ENCODE measurements at regions not wholly inside any gene's neighbourhood (a gene's known extent, or its start where the extent isn't known, plus 50 kb on each side); places are given as distances from the start of the nearest gene placed in this dataset.

DNA sequence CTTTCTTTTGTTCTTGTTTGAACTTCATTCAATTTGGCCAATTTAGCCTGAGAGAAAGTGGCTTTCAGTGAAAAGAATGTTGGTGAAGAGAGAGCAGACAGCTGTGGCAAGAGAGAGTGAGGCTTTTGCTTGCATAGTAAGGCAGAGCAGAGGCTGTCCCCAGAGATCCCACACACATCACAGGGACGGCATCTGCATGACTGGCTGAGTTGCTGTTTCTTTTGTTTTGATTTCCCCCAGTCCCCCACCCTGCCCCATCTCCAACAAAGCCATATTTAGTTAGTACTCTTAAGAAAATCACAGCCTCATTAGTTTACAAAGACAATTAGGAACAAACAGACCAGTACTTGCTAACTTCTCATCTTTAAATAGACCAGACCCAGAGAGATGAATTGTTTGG, 363.9 kb upstream of the SEMA6A start:
- TF ChIP-seq, protein P1, sequence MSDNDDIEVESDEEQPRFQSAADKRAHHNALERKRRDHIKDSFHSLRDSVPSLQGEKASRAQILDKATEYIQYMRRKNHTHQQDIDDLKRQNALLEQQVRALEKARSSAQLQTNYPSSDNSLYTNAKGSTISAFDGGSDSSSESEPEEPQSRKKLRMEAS (IDR thresholded peaks at IDR 0.05; ENCODE audit: insufficient read depth, insufficient read length): no peak
- TF ChIP-seq CTCF (IDR thresholded peaks at IDR 0.05; ENCODE audit: extremely low read depth in 1 of 2, insufficient read depth in 1 of 2, low read depth in 1 of 2, low read length in 2 of 2) (no peak), FOS (IDR thresholded peaks at IDR 0.05; ENCODE audit: borderline replicate concordance, insufficient read depth, low read length) (no peak), JUN (IDR thresholded peaks at IDR 0.05; ENCODE audit: borderline replicate concordance, insufficient read depth, insufficient read length, low read depth) (no peak)
- intact Hi-C loops (cut with micrococcal nuclease) (no loop called here), dilution Hi-C loops (cut with MboI; ENCODE audit: extremely low pct_ligation_motif_present, low sequenced_read_pairs) (no loop called here)
- H3K9ac ChIP-seq (replicated peaks; ENCODE audit: extremely low read depth, insufficient read depth, low read length): no peak overlapping the region
- no peaks in the 10 kb centered on the region for H3K27me3 ChIP-seq (ENCODE audit: control insufficient read depth in 2 of 2, insufficient read depth in 2 of 2, low read length in 2 of 2)
- no peak for DNase-seq (ENCODE audit: low read depth, low spot score)
- no TSS peak for BruUV-seq (replicated peaks)
- H3K9me1 ChIP-seq (replicated peaks; ENCODE audit: control insufficient read depth, extremely low read depth, insufficient read depth, low read length): no peaks in the 10 kb centered on the region
- no peak overlapping the region for H3K27ac ChIP-seq (ENCODE audit: insufficient read depth, low read depth, low read length)
- ChIA-PET CTCF (no interaction called here), POLR2A (no interaction called here)
- no peak overlapping the region for H2AFZ ChIP-seq (ENCODE audit: low read depth, low read length)
- H3K4me3 ChIP-seq (replicated peaks in 1 of 3; ENCODE audit: insufficient read depth in 1 of 3, low read depth in 1 of 3, low read length in 3 of 3): no peak overlapping the region
- no peaks in the 10 kb centered on the region for H3K36me3 ChIP-seq (ENCODE audit: control insufficient read depth in 2 of 2, extremely low read depth in 1 of 2, insufficient read depth in 2 of 2, low read length in 2 of 2)
- no peak for FAIRE-seq
- H3K4me1 ChIP-seq (ENCODE audit: control insufficient read depth, extremely low read depth, insufficient read depth, low read length): no peaks in the 10 kb centered on the region
- H3K4me2 ChIP-seq (ENCODE audit: insufficient read depth, low read length): no peak overlapping the region
- no peaks in the 10 kb centered on the region for H4K20me1 ChIP-seq (replicated peaks; ENCODE audit: control insufficient read depth, extremely low read depth, insufficient read depth, low read length)
- H3K79me2 ChIP-seq (ENCODE audit: control insufficient read depth, insufficient read depth, low read length): no peaks in the 10 kb centered on the region
- no peaks in the 10 kb centered on the region for H3K9me3 ChIP-seq (replicated peaks; ENCODE audit: control insufficient read depth, insufficient read depth, low read length)

DNA sequence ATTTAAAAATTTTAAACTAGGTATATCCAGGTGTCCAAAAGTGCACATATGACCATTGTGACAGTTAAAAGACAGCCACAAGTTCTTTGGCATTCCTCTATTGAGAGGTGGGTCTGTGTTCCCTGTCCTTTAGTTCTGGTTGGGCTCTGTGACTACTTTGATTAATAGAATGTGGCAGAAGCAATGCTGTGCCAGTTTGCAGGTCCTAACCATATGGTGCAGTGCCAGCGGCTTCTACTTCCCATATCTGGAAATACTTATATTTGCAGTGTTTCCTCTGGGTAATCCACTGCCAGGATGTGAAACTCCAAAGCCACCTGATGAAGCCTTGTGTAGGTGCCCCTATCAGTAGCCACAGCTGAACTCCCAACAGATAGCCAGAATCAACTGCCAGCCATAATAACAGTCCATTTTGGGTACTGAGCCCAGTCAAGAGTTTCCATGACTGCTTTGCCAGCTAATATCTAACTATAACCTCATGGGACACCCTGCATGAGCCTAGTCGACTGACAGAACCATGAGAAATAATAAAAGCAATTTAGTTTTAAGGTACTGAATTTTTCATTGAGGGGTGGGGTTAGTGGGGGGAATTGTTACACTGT, 361.0 kb upstream of the SEMA6A start:
- no peak for DNase-seq (ENCODE audit: low read depth, low spot score)
- H3K9ac ChIP-seq (replicated peaks; ENCODE audit: extremely low read depth, insufficient read depth, low read length): no peak overlapping the region
- TF ChIP-seq JUN (IDR thresholded peaks at IDR 0.05; ENCODE audit: borderline replicate concordance, insufficient read depth, insufficient read length, low read depth): no peak
- H3K27me3 ChIP-seq (ENCODE audit: control insufficient read depth in 2 of 2, insufficient read depth in 2 of 2, low read length in 2 of 2): no peaks in the 10 kb centered on the region
- BruUV-seq (replicated peaks): no TSS peak
- no peaks in the 10 kb centered on the region for H3K36me3 ChIP-seq (ENCODE audit: control insufficient read depth in 2 of 2, extremely low read depth in 1 of 2, insufficient read depth in 2 of 2, low read length in 2 of 2)
- dilution Hi-C loops (cut with MboI; ENCODE audit: extremely low pct_ligation_motif_present, low sequenced_read_pairs) (no loop called here), intact Hi-C loops (cut with micrococcal nuclease) (no loop called here)
- FAIRE-seq: no peak
- CTCF ChIA-PET: no interaction called here
- H3K79me2 ChIP-seq (ENCODE audit: control insufficient read depth, insufficient read depth, low read length): no peaks in the 10 kb centered on the region
- H4K20me1 ChIP-seq (replicated peaks; ENCODE audit: control insufficient read depth, extremely low read depth, insufficient read depth, low read length): no peaks in the 10 kb centered on the region
- no peak overlapping the region for H3K4me2 ChIP-seq (ENCODE audit: insufficient read depth, low read length)
- H3K4me1 ChIP-seq (ENCODE audit: control insufficient read depth, extremely low read depth, insufficient read depth, low read length): no peaks in the 10 kb centered on the region
- no peaks in the 10 kb centered on the region for H3K9me3 ChIP-seq (replicated peaks; ENCODE audit: control insufficient read depth, insufficient read depth, low read length)
- no peak overlapping the region for H3K4me3 ChIP-seq (replicated peaks in 1 of 3; ENCODE audit: insufficient read depth in 1 of 3, low read depth in 1 of 3, low read length in 3 of 3)
- H3K9me1 ChIP-seq (replicated peaks; ENCODE audit: control insufficient read depth, extremely low read depth, insufficient read depth, low read length): no peaks in the 10 kb centered on the region
- H2AFZ ChIP-seq (ENCODE audit: low read depth, low read length): no peak overlapping the region
- POLR2A ChIA-PET: no interaction called here
- no peak overlapping the region for H3K27ac ChIP-seq (ENCODE audit: insufficient read depth, low read depth, low read length)
